Kidney epithelial cell (primary cell): ENCODE measurements at regions not wholly inside any gene's neighbourhood (a gene's known extent, or its start where the extent isn't known, plus 50 kb on each side); places are given as distances from the start of the nearest gene placed in this dataset.
A peak's percentile ranks its signal among the peaks of the same experiment; 100 is the strongest.

ENCODE experiments used
- DNase-seq: peaks from one replicate; pipeline ENCODE4 v3.0.0-alpha.2; 2010; ENCODE audit warnings: low read depth
- H3K27me3 ChIP-seq: 2 replicates; pipeline ENCODE4 v1.6.0; 2011; ENCODE audit warnings: low read length; ENCODE audit not compliant: control insufficient read depth, insufficient read depth
- H3K36me3 ChIP-seq: 2 replicates; pipeline ENCODE4 v1.5.1; 2011; ENCODE audit warnings: low read length; ENCODE audit not compliant: control insufficient read depth, insufficient read depth
- H3K4me3 ChIP-seq: 2 replicates; pipeline ENCODE4 v1.5.1; 2011; ENCODE audit warnings: low read depth, mild to moderate bottlenecking, control low read depth, low read length
- TF ChIP-seq, protein P1 (sequence below): IDR thresholded peaks from 2 replicates; pipeline ENCODE4 v1.5.1; 2011; ENCODE audit warnings: mild to moderate bottlenecking, moderate library complexity, low read length, control low read depth, inconsistent platforms; ENCODE audit not compliant: insufficient read depth, poor library complexity, severe bottlenecking

- Histone ChIP-seq H3K4me3 (no peak overlapping the region), H3K36me3 (no peaks in the 10 kb centered on the region), H3K27me3 (no peaks in the 10 kb centered on the region)
- TF ChIP-seq, protein P1, sequence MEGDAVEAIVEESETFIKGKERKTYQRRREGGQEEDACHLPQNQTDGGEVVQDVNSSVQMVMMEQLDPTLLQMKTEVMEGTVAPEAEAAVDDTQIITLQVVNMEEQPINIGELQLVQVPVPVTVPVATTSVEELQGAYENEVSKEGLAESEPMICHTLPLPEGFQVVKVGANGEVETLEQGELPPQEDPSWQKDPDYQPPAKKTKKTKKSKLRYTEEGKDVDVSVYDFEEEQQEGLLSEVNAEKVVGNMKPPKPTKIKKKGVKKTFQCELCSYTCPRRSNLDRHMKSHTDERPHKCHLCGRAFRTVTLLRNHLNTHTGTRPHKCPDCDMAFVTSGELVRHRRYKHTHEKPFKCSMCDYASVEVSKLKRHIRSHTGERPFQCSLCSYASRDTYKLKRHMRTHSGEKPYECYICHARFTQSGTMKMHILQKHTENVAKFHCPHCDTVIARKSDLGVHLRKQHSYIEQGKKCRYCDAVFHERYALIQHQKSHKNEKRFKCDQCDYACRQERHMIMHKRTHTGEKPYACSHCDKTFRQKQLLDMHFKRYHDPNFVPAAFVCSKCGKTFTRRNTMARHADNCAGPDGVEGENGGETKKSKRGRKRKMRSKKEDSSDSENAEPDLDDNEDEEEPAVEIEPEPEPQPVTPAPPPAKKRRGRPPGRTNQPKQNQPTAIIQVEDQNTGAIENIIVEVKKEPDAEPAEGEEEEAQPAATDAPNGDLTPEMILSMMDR: no peak
- DNase-seq: no peak
These were observed 685.3 kb upstream of the EDIL3 start for GRCh38 chr5:85069659-85070640.

GRCh38 chr5:85077581-85077980 lies 692.9 kb upstream of the EDIL3 start:
- Histone ChIP-seq H3K36me3 (no peaks in the 10 kb centered on the region), H3K27me3 (no peaks in the 10 kb centered on the region), H3K4me3 (no peak overlapping the region)
- no peak for DNase-seq
- TF ChIP-seq, protein P1: no peak

DNA sequence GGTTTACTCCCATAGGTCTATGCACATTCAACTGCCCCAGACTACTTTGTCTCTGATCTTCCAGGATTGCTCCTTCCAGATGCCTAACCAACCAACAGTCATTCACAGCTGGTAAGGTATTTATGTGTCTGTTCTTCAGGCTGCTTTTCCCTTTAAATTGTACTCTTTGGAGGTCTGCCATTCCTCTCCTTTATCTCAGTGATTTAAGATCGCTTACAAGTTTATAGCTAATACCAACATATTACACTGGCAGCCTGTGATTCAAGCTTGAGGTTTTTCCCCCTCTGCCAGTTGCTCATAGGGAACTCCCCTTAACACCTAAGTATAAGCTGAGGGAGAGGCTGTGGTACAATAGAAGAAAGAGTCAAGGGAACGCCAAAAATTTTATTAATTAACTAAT lies 711.7 kb upstream of the EDIL3 start:
- TF ChIP-seq, protein P1: no peak
- no peaks in the 10 kb centered on the region for H3K36me3 ChIP-seq
- DNase-seq: no peak
- no peak overlapping the region for H3K4me3 ChIP-seq
- H3K27me3 ChIP-seq: no peaks in the 10 kb centered on the region

DNA sequence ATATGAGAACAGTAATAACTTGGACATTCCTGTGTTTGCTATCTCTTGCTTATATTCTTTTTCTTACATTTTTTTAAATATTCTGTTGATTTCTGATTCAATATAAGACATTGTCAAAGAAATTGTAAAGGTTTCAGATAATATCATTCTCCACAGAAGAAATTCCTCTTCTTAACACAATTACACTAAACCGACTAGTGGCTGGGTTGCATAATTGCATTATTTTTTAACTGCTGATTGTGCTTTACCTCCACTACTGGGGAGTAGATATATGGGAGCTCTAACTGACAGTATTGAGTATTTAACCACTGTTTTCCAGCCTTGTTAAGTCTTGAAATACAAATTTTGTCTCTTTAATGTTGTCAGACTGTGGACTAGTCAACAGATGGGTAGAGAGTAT lies 723.8 kb upstream of the EDIL3 start:
- no peaks in the 10 kb centered on the region for H3K27me3 ChIP-seq
- no peak overlapping the region for H3K4me3 ChIP-seq
- no peak for DNase-seq
- H3K36me3 ChIP-seq: no peaks in the 10 kb centered on the region
- TF ChIP-seq, protein P1: no peak

DNA sequence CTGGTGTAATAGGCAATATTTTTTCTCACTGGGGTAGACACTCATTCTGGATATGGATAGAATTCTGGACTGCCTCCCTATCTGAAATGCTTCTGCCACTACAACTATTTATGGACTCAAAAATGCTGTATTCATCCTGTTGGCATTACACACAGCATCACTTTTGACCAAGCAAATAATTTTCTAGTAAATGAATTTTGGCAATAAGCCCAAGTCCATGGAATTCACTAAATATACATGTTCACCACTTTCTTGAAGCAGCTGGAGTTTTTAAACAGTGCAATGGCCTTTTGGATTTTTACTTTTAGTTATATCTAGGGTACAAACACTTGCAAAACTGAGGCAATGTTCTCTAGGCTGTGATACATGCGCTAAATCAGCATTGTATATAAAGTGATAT lies 724.9 kb upstream of the EDIL3 start:
- no peaks in the 10 kb centered on the region for H3K36me3 ChIP-seq
- DNase-seq: no peak
- H3K27me3 ChIP-seq: no peaks in the 10 kb centered on the region
- TF ChIP-seq, protein P1: no peak
- H3K4me3 ChIP-seq: no peak overlapping the region

DNA sequence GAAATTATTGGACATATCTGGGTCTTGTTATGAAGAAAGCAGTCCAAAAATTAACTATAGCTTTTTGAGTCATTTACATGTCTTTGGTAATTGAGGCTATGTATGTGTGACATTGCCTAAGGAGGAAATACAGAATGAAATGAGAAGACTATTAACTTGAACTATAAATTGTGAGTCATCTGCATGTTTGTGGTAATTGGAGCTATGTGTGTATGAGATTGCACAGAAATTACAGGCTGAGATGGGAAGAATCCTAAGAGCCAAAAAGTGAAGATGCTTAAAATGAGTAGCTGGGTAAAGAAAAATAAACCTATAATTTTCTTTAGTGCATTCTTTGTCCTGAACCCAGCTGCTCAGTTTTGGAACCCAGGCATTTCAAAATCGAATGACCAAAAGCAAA lies 747.6 kb upstream of the EDIL3 start:
- TF ChIP-seq, protein P1: no peak
- Histone ChIP-seq H3K4me3 (no peak overlapping the region), H3K36me3 (no peaks in the 10 kb centered on the region), H3K27me3 (no peaks in the 10 kb centered on the region)
- DNase-seq: peak; percentile 2
